Lung (tissue), 11 donors: ENCODE measurements at regions not wholly inside any gene's neighbourhood (a gene's known extent, or its start where the extent isn't known, plus 50 kb on each side); places are given as distances from the start of the nearest gene placed in this dataset.

ENCODE experiments used
- ATAC-seq: fragments of 200-7000 bp; cut with Tn5 transposase; one replicate; pipeline ENCODE4 v1.9.1; 2020; ENCODE audit warnings: moderate number of reproducible peaks; ENCODE audit not compliant: insufficient read depth, low FRiP score
- DNase-seq, 3 donors: peaks; one replicate each; pipeline ENCODE4 v3.0.0-alpha.2; 2013 to 2017
- H3K27ac ChIP-seq, 2 donors: one replicate each; pipeline ENCODE4 v1.5.1; 2013; ENCODE audit warnings: mild to moderate bottlenecking in 2 of 2, moderate library complexity in 2 of 2, control low read depth in 1 of 2, inconsistent platforms in 1 of 2, low read depth in 1 of 2, low read length in 1 of 2
- H3K27me3 ChIP-seq, 3 donors: one replicate each; pipeline ENCODE4 v1.5.1; 2013; ENCODE audit warnings: low read length in 2 of 3; ENCODE audit not compliant: control insufficient read depth in 3 of 3, insufficient read depth in 3 of 3
- H3K36me3 ChIP-seq, 4 donors: one replicate each; pipeline ENCODE4 v1.5.1; 2013; ENCODE audit warnings: low read length in 4 of 4, mild to moderate bottlenecking in 1 of 4, moderate library complexity in 1 of 4; ENCODE audit not compliant: control insufficient read depth in 4 of 4, insufficient read depth in 4 of 4
- H3K4me1 ChIP-seq, 5 donors: one replicate each; pipeline ENCODE4 v1.5.1; 2013; ENCODE audit warnings: low read length in 5 of 5, mild to moderate bottlenecking in 2 of 5, moderate library complexity in 1 of 5; ENCODE audit not compliant: control insufficient read depth in 5 of 5, insufficient read depth in 5 of 5
- H3K4me3 ChIP-seq: one replicate; pipeline ENCODE4 v1.5.1; 2013; ENCODE audit warnings: mild to moderate bottlenecking, control low read depth, moderate library complexity
- H3K9ac ChIP-seq, 2 donors: one replicate each; pipeline ENCODE4 v1.5.1; 2013; ENCODE audit warnings: low read length in 2 of 2, control low read depth in 1 of 2; ENCODE audit not compliant: insufficient read depth in 1 of 2
- H3K9me3 ChIP-seq, 4 donors: one replicate each; pipeline ENCODE4 v1.5.1; 2013; ENCODE audit warnings: low read length in 3 of 4, mild to moderate bottlenecking in 1 of 4, moderate library complexity in 1 of 4; ENCODE audit not compliant: control insufficient read depth in 4 of 4, insufficient read depth in 3 of 4
- WGBS, 2 donors: extraction: QIAGEN DNeasy Blood & Tissue Kit; methylation state at CpG; one replicate each; pipeline ENCODE4 v1.1.7; 2013; 5-methylcytosine and 5-hydroxymethylcytosine counted together
- TF ChIP-seq, protein P1 (sequence below): IDR thresholded peaks from 2 replicates; pipeline ENCODE4 v1.5.1; 2012; ENCODE audit warnings: mild to moderate bottlenecking; ENCODE audit errors: control extremely low read depth, extremely low read depth
- donor health status: control.
- donor health status: control.
- donor health status: Bipolar disorder and iron deficiency.
- donor health status: healthy.
- donor health status: DM: yes; HTN: yes; CAD: no.

- Histone ChIP-seq H3K4me1 (peaks cover 0 to 4% (median 0%) of the 10 kb centered on the region in 5 donors), H3K9ac (no peak overlapping the region), H3K27ac (no peak overlapping the region), H3K4me3 (no peak overlapping the region), H3K9me3 (peaks cover 0 to 5% (median 1%) of the 10 kb centered on the region in 4 donors), H3K27me3 (no peaks in the 10 kb centered on the region), H3K36me3 (no peaks in the 10 kb centered on the region)
- WGBS, 2 donors, result 67 to 68% methylated on average over 2 of the region's 2 CpGs
- TF ChIP-seq, protein P1, sequence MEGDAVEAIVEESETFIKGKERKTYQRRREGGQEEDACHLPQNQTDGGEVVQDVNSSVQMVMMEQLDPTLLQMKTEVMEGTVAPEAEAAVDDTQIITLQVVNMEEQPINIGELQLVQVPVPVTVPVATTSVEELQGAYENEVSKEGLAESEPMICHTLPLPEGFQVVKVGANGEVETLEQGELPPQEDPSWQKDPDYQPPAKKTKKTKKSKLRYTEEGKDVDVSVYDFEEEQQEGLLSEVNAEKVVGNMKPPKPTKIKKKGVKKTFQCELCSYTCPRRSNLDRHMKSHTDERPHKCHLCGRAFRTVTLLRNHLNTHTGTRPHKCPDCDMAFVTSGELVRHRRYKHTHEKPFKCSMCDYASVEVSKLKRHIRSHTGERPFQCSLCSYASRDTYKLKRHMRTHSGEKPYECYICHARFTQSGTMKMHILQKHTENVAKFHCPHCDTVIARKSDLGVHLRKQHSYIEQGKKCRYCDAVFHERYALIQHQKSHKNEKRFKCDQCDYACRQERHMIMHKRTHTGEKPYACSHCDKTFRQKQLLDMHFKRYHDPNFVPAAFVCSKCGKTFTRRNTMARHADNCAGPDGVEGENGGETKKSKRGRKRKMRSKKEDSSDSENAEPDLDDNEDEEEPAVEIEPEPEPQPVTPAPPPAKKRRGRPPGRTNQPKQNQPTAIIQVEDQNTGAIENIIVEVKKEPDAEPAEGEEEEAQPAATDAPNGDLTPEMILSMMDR, result no peak
- DNase-seq (no peak), ATAC-seq (no peak)
Observed at GRCh38 chr3:110133971-110134370, 796.6 kb upstream of the DPPA4 start.

GRCh38 chr3:110139048-110139447, 801.7 kb upstream of the DPPA4 start:
- Histone ChIP-seq H3K9me3 (peaks cover 0 to 5% (median 1%) of the 10 kb centered on the region in 4 donors), H3K4me3 (no peak overlapping the region), H3K36me3 (no peaks in the 10 kb centered on the region), H3K4me1 (peaks cover 0 to 9% (median 0%) of the 10 kb centered on the region in 5 donors), H3K27me3 (no peaks in the 10 kb centered on the region), H3K9ac (no peak overlapping the region), H3K27ac (peak overlapping the region in 1 of 2 donors; percentile 53)
- ATAC-seq (peak; percentile 79), DNase-seq (peak; percentile 44 to 67 (median 54))
- TF ChIP-seq, protein P1, result no peak
- WGBS, 2 donors, result 55 to 70% methylated on average over 4 of the region's 4 CpGs

DNA sequence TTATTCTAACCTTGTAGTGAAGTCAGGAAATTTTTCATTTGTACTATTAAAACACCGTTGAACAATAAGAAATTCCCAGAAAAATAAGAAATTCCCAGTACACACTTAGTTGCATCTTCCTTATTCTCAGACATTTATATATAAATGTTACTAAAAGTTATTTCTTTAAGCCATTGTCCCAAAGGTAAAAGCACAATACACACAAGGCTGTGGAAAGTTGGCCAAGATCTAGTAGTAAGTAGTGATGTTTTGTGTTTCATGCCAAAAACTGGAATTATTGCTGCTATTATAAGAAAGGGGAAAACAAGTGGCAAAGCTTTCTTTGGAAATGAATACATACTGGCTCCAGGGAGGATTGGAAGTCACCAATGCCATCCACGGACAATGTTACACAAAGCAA, 802.5 kb upstream of the DPPA4 start:
- TF ChIP-seq, protein P1, result no peak
- WGBS, 2 donors, result 78 to 82% methylated on average over 2 of the region's 2 CpGs
- no peak overlapping the region for H3K9ac ChIP-seq
- H3K9me3 ChIP-seq, result peaks cover 0 to 3% (median 1%) of the 10 kb centered on the region in 4 donors
- H3K4me3 ChIP-seq, result no peak overlapping the region
- DNase-seq, result peak in 2 of 3 donors; percentile 7 to 17
- no peak overlapping the region for H3K27ac ChIP-seq
- peaks cover 0 to 9% (median 0%) of the 10 kb centered on the region in 5 donors for H3K4me1 ChIP-seq
- H3K27me3 ChIP-seq, result no peaks in the 10 kb centered on the region
- H3K36me3 ChIP-seq, result no peaks in the 10 kb centered on the region
- ATAC-seq, result no peak

DNA sequence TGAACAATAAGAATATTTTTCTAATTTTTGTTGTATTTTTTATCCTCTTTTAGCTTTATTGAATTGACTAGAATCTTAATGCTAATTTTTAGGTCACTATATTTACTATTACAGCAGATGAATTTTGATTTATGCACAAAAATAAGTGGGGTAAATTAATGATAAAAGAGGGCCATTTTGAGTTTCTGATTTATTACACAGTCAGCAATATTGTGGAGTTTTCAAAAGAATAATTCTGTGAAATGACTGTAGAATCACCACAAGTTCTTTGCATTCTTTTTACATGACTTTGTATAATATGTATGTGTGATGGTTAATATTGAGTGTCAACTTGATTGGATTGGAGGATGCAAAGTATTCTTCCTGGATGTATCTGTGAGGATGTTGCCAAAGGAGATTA, 812.4 kb upstream of the DPPA4 start:
- no peaks in the 10 kb centered on the region for H3K27me3 ChIP-seq
- no peak overlapping the region for H3K9ac ChIP-seq
- H3K36me3 ChIP-seq, result no peaks in the 10 kb centered on the region
- no peak for DNase-seq
- no peak overlapping the region for H3K27ac ChIP-seq
- no peak for ATAC-seq
- H3K4me1 ChIP-seq, result no peaks in the 10 kb centered on the region
- no peak overlapping the region for H3K4me3 ChIP-seq
- TF ChIP-seq, protein P1, result no peak
- H3K9me3 ChIP-seq, result no peaks in the 10 kb centered on the region
